HG03064 (cell line): ENCODE measurements at regions not wholly inside any gene's neighbourhood (a gene's known extent, or its start where the extent isn't known, plus 50 kb on each side); places are given as distances from the start of the nearest gene placed in this dataset.
"Not testable (repeated sequence)": the region's sequence is repeated elsewhere in the genome, so short reads cannot be mapped to it uniquely, and the experiment has no call there.

Experiments used
- ATAC-seq: cut with Tn5 transposase; IDR thresholded peaks from one replicate; pipeline ENCODE4 v1.9.1; 2021; ENCODE audit warnings: low read depth; ENCODE audit not compliant: unreplicated experiment

- ATAC-seq = no peak
Measured at GRCh38 chr2:215723631-215724011, 287.8 kb upstream of the FN1 start.

GRCh38 chr2:215722986-215723630 is 287.2 kb upstream of the FN1 start:
- ATAC-seq = no peak

GRCh38 chr2:215722125-215722524 is 286.3 kb upstream of the FN1 start:
- no peak for ATAC-seq

GRCh38 chr2:215721515-215721914 is 285.6 kb upstream of the FN1 start:
- not testable (repeated sequence) for ATAC-seq

GRCh38 chr2:215718890-215719289 is 283.0 kb upstream of the FN1 start:
- ATAC-seq = no peak

- no peak for ATAC-seq
Measured at GRCh38 chr2:215718436-215718835, 282.6 kb upstream of the FN1 start.

- ATAC-seq = no peak
Measured at GRCh38 chr2:215717501-215718381, 281.9 kb upstream of the FN1 start.

GRCh38 chr2:215716956-215717355 is 281.1 kb upstream of the FN1 start:
- ATAC-seq = no peak

GRCh38 chr2:215712871-215713790 is 277.3 kb upstream of the FN1 start:
- ATAC-seq = no peak

- ATAC-seq = no peak
Measured at GRCh38 chr2:215712219-215712868, 276.5 kb upstream of the FN1 start.

- no peak for ATAC-seq
Measured at GRCh38 chr2:215711471-215712034, 275.7 kb upstream of the FN1 start.

GRCh38 chr2:215707608-215708007 is 271.7 kb upstream of the FN1 start:
- no peak for ATAC-seq

GRCh38 chr2:215705771-215706361 is 270.0 kb upstream of the FN1 start:
- ATAC-seq = no peak

GRCh38 chr2:215705281-215705680 is 269.4 kb upstream of the FN1 start:
- no peak for ATAC-seq

GRCh38 chr2:215702116-215702902 is 266.4 kb upstream of the FN1 start:
- ATAC-seq = no peak

GRCh38 chr2:215699700-215700538 is 264.1 kb upstream of the FN1 start:
- ATAC-seq = no peak

GRCh38 chr2:215699018-215699417 is 263.1 kb upstream of the FN1 start:
- ATAC-seq = no peak

- no peak for ATAC-seq
Measured at GRCh38 chr2:215698566-215698965, 262.7 kb upstream of the FN1 start.
